ENCODE measurements at regions not wholly inside any gene's neighbourhood (a gene's known extent, or its start where the extent isn't known, plus 50 kb on each side); places are given as distances from the start of the nearest gene placed in this dataset.

DNA sequence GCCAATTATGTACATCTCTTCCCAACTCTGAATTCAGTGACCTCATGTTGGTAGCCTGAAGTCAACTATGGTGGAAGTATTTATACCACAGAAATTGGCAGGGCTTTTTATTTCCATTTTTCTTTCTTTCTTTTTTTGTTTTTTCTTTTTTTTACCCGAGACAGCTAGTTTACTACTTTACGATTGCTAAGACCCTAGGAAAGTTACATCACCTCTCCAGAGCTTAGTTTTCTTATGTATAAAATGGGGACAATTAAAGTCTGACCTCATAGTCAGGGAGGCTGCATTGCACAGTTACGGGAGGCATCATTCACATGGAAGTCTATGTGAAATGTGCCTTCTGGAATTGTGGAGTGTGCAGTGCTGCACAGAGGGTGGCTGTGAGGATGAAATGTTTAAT is 194.3 kb downstream of the MTX2 start:
- Histone ChIP-seq H3K9me3 (no peaks in the 10 kb centered on the region), H3K27ac (no peak overlapping the region), H3K4me3 (no peak overlapping the region), H3K36me3 (no peaks in the 10 kb centered on the region), H3K27me3 (peaks cover 6% of the 10 kb centered on the region), H3K4me1 (peaks cover 7% of the 10 kb centered on the region)
- TF ChIP-seq, protein P1, sequence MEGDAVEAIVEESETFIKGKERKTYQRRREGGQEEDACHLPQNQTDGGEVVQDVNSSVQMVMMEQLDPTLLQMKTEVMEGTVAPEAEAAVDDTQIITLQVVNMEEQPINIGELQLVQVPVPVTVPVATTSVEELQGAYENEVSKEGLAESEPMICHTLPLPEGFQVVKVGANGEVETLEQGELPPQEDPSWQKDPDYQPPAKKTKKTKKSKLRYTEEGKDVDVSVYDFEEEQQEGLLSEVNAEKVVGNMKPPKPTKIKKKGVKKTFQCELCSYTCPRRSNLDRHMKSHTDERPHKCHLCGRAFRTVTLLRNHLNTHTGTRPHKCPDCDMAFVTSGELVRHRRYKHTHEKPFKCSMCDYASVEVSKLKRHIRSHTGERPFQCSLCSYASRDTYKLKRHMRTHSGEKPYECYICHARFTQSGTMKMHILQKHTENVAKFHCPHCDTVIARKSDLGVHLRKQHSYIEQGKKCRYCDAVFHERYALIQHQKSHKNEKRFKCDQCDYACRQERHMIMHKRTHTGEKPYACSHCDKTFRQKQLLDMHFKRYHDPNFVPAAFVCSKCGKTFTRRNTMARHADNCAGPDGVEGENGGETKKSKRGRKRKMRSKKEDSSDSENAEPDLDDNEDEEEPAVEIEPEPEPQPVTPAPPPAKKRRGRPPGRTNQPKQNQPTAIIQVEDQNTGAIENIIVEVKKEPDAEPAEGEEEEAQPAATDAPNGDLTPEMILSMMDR (IDR thresholded peaks at IDR 0.05) = no peak
- no peak for DNase-seq
- ATAC-seq = no peak
- intact Hi-C loops (cut with DNase I) = no loop called here

DNA sequence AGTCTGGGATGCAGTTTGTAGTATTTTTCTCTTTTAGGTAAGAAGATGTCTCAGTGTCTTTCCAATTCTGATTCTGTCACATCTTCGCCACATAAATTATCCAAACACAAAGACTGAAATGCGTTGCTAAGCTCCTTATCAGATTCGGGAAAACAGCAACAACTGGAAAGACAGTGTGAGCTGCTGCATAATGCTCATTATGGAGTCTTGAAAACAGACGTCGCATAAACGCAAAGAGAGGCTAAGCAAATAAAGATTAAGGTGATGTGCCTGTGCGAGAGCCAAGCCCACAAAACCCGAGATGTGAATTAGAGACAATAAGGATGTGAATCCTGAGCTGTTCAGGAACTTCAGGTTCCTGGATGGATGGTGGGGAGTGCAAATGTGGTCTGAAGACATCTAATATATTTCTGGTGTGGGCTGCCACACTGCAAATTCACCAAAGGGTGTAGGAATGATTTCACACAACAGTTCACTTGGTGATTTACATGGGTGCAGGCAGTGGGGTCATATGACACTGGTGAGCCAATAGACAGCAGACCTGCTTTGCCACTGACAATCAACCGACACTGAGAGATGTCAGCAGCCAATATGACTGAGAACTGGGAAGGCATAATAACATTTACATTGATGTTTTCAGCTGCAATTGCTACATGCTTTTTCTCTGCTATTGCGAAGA is 195.8 kb downstream of the MTX2 start:
- DNase-seq = no peak
- H3K27ac ChIP-seq = no peak overlapping the region
- peaks cover 13% of the 10 kb centered on the region for H3K27me3 ChIP-seq
- peaks cover 7% of the 10 kb centered on the region for H3K4me1 ChIP-seq
- H3K36me3 ChIP-seq = no peaks in the 10 kb centered on the region
- TF ChIP-seq, protein P1 (IDR thresholded peaks at IDR 0.05) = no peak
- no peak for ATAC-seq
- H3K9me3 ChIP-seq = no peaks in the 10 kb centered on the region
- no peak overlapping the region for H3K4me3 ChIP-seq
- intact Hi-C loops (cut with DNase I) = no loop called here

DNA sequence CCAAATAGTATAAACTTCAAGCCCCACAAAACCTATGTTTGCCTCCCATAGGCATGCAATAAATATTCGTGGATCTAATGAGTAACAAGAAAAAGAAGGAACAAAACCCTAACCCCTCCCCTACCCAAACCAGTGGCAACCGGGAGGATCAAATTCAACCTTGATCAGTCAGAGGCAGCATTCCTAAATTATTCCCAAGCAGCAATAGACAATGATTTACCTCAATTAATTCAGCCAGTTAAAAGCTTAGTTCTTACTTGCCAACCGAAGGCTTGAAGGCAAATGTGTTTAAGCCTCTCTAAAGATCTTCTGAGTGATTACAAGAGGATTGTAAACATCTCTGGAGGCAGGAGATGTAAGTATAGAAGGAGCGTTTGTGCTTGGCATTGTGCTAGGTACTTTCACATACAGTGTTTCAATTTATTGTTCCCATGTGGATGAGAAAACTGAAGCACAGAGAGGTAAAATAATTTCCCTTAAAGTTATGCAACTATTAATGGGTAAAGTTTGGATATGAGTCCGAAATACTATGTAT is 197.7 kb downstream of the MTX2 start:
- Histone ChIP-seq H3K4me1 (no peaks in the 10 kb centered on the region), H3K27me3 (peaks cover 13% of the 10 kb centered on the region), H3K36me3 (no peaks in the 10 kb centered on the region), H3K9me3 (no peaks in the 10 kb centered on the region), H3K27ac (no peak overlapping the region), H3K4me3 (no peak overlapping the region)
- ATAC-seq = no peak
- TF ChIP-seq, protein P1 (IDR thresholded peaks at IDR 0.05) = no peak
- no peak for DNase-seq
- intact Hi-C loops (cut with DNase I) = no loop called here

DNA sequence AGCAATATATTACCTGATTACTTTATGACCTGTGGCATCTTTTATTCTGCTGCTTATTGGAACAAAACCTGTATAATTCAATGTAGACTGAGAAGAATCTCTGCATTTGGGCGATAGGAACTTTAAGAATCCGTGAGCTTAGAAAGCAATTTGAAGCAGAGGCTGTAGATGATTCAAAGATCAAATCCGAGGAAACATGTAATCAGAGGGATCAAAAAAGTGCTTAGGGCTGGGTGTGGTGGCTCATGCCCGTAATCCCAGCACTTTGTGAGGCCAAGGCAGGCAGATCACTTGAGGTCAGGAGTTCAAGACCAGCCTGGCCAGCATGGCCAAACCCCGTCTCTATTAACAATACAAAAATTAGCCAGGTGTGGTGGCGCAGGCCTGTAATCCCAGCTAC is 198.4 kb downstream of the MTX2 start:
- peaks cover 13% of the 10 kb centered on the region for H3K27me3 ChIP-seq
- H3K4me3 ChIP-seq = no peak overlapping the region
- no peak for DNase-seq
- no peak for ATAC-seq
- H3K27ac ChIP-seq = no peak overlapping the region
- no peaks in the 10 kb centered on the region for H3K36me3 ChIP-seq
- TF ChIP-seq, protein P1 (IDR thresholded peaks at IDR 0.05) = no peak
- no peaks in the 10 kb centered on the region for H3K9me3 ChIP-seq
- no peaks in the 10 kb centered on the region for H3K4me1 ChIP-seq
- intact Hi-C loops (cut with DNase I) = no loop called here

DNA sequence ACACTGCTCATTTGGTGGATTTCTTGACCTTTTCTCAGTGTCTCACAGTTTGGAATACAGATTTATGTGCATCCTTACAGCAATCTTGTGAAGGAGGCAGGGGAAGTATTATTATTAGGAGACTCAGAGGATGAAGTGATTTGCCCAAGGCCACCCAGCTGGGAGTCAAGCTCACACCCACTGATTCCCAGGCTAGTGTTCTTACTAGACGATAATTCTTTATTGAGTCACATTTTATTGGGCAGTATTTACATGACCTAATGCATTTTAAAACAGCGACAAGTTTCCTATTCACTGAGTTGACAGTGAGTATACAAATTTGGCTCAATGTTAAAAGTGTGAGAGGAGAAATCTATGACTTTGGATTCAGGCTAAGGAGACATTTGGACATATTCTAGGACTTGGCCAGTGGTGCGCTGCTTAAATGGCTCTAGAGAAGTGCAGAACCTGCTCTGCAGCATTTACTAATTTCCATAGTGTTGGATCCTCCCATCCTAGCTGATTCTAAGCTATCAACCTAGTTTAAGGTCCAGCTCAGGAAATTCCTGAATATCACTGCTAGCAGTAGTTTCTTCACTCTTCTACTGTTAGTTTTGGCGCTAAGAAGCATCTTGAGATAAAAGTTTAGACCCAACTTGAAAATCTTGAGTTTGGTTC is 199.3 kb downstream of the MTX2 start:
- TF ChIP-seq, protein P1 (IDR thresholded peaks at IDR 0.05) = no peak
- Histone ChIP-seq H3K9me3 (no peaks in the 10 kb centered on the region), H3K4me1 (peaks cover 3% of the 10 kb centered on the region), H3K36me3 (no peaks in the 10 kb centered on the region), H3K27ac (no peak overlapping the region), H3K27me3 (peaks cover 13% of the 10 kb centered on the region), H3K4me3 (no peak overlapping the region)
- intact Hi-C loops (cut with DNase I) = no loop called here
- ATAC-seq = no peak
- no peak for DNase-seq

All from upper lobe of right lung (tissue), 1 donor.